ENCODE measurements at regions not wholly inside any gene's neighbourhood (a gene's known extent, or its start where the extent isn't known, plus 50 kb on each side); places are given as distances from the start of the nearest gene placed in this dataset.

- ATAC-seq (ENCODE audit: low read depth in 2 of 2) (no peak), DNase-seq (no peak)
- H3K9me3 ChIP-seq (ENCODE audit: control insufficient read depth in 2 of 2, low read length in 2 of 2), result peaks cover 4 to 8% of the 10 kb centered on the region in 2 experiments
- Mint-ChIP-seq H3K4me1 (peaks cover 4 to 10% (median 6%) of the 10 kb centered on the region in 4 donors), H3K27me3 (no peaks in the 10 kb centered on the region), H3K9me3 (peaks cover 1 to 20% (median 6%) of the 10 kb centered on the region in 7 donors), H3K4me3 (no peak overlapping the region), H3K36me3 (no peaks in the 10 kb centered on the region), H3K27ac (no peak overlapping the region)
- H3K4me3 ChIP-seq (ENCODE audit: low read depth, low read length), result no peak overlapping the region
- H3K4me1 ChIP-seq (ENCODE audit: control insufficient read depth, insufficient read depth, low read length, poor library complexity, severe bottlenecking), result no peaks in the 10 kb centered on the region
- H3K27ac ChIP-seq (ENCODE audit: insufficient read depth, low read length, poor library complexity, severe bottlenecking), result no peak overlapping the region
- H3K27me3 ChIP-seq (ENCODE audit: control insufficient read depth, insufficient read depth, low read length), result no peaks in the 10 kb centered on the region
- no peaks in the 10 kb centered on the region for H3K36me3 ChIP-seq (ENCODE audit: control insufficient read depth, insufficient read depth, low read length)
Observed at GRCh38 chr12:89787763-89788162, 79.1 kb upstream of the ATP2B1 start.

GRCh38 chr12:89786177-89786810 is 77.7 kb upstream of the ATP2B1 start:
- ATAC-seq (ENCODE audit: low read depth in 2 of 2) (no peak), DNase-seq (no peak)
- peaks cover 4 to 14% (median 7%) of the 10 kb centered on the region in 4 donors for H3K4me1 Mint-ChIP-seq
- Histone ChIP-seq H3K4me1 (ENCODE audit: control insufficient read depth, insufficient read depth, low read length, poor library complexity, severe bottlenecking) (no peaks in the 10 kb centered on the region), H3K4me3 (ENCODE audit: low read depth, low read length) (no peak overlapping the region), H3K27me3 (ENCODE audit: control insufficient read depth, insufficient read depth, low read length) (no peaks in the 10 kb centered on the region), H3K27ac (ENCODE audit: insufficient read depth, low read length, poor library complexity, severe bottlenecking) (no peak overlapping the region), H3K9me3 (ENCODE audit: control insufficient read depth in 2 of 2, low read length in 2 of 2) (peaks cover 4 to 8% of the 10 kb centered on the region in 2 experiments), H3K36me3 (ENCODE audit: control insufficient read depth, insufficient read depth, low read length) (no peaks in the 10 kb centered on the region)
- H3K27me3 Mint-ChIP-seq, result no peaks in the 10 kb centered on the region
- H3K9me3 Mint-ChIP-seq, result peaks cover 0 to 20% (median 7%) of the 10 kb centered on the region in 7 donors
- H3K36me3 Mint-ChIP-seq, result no peaks in the 10 kb centered on the region
- H3K27ac Mint-ChIP-seq, result no peak overlapping the region
- H3K4me3 Mint-ChIP-seq, result no peak overlapping the region

GRCh38 chr12:89783359-89784060 is 74.9 kb upstream of the ATP2B1 start:
- Mint-ChIP-seq H3K4me1 (peaks cover 3 to 14% (median 4%) of the 10 kb centered on the region in 4 donors), H3K27ac (peak overlapping the region in 1 of 3 donors; percentile 78), H3K27me3 (no peaks in the 10 kb centered on the region), H3K9me3 (peaks cover 0 to 20% (median 8%) of the 10 kb centered on the region in 7 donors), H3K36me3 (no peaks in the 10 kb centered on the region), H3K4me3 (no peak overlapping the region)
- DNase-seq (no peak), ATAC-seq (ENCODE audit: low read depth in 2 of 2) (no peak)
- Histone ChIP-seq H3K27me3 (ENCODE audit: control insufficient read depth, insufficient read depth, low read length) (no peaks in the 10 kb centered on the region), H3K4me3 (ENCODE audit: low read depth, low read length) (no peak overlapping the region), H3K4me1 (ENCODE audit: control insufficient read depth, insufficient read depth, low read length, poor library complexity, severe bottlenecking) (no peaks in the 10 kb centered on the region), H3K36me3 (ENCODE audit: control insufficient read depth, insufficient read depth, low read length) (no peaks in the 10 kb centered on the region), H3K9me3 (ENCODE audit: control insufficient read depth in 2 of 2, low read length in 2 of 2) (peaks cover 4 to 8% of the 10 kb centered on the region in 2 experiments), H3K27ac (ENCODE audit: insufficient read depth, low read length, poor library complexity, severe bottlenecking) (no peak overlapping the region)

- H3K9me3 Mint-ChIP-seq, result peaks cover 0 to 20% (median 5%) of the 10 kb centered on the region in 7 donors
- H3K27me3 Mint-ChIP-seq, result no peaks in the 10 kb centered on the region
- no peak for DNase-seq
- Histone ChIP-seq H3K4me3 (ENCODE audit: low read depth, low read length) (no peak overlapping the region), H3K4me1 (ENCODE audit: control insufficient read depth, insufficient read depth, low read length, poor library complexity, severe bottlenecking) (no peaks in the 10 kb centered on the region), H3K36me3 (ENCODE audit: control insufficient read depth, insufficient read depth, low read length) (no peaks in the 10 kb centered on the region), H3K27ac (ENCODE audit: insufficient read depth, low read length, poor library complexity, severe bottlenecking) (no peak overlapping the region), H3K27me3 (ENCODE audit: control insufficient read depth, insufficient read depth, low read length) (no peaks in the 10 kb centered on the region), H3K9me3 (ENCODE audit: control insufficient read depth in 2 of 2, low read length in 2 of 2) (peaks cover 4 to 8% of the 10 kb centered on the region in 2 experiments)
- H3K27ac Mint-ChIP-seq, result no peak overlapping the region
- no peaks in the 10 kb centered on the region for H3K36me3 Mint-ChIP-seq
- H3K4me1 Mint-ChIP-seq, result peaks cover 0 to 16% (median 4%) of the 10 kb centered on the region in 4 donors
- H3K4me3 Mint-ChIP-seq, result no peak overlapping the region
- no peak for ATAC-seq (ENCODE audit: low read depth in 2 of 2)
Observed at GRCh38 chr12:89782807-89783206, 74.2 kb upstream of the ATP2B1 start.

GRCh38 chr12:89781946-89782550 is 73.4 kb upstream of the ATP2B1 start:
- Histone ChIP-seq H3K27ac (ENCODE audit: insufficient read depth, low read length, poor library complexity, severe bottlenecking) (no peak overlapping the region), H3K4me1 (ENCODE audit: control insufficient read depth, insufficient read depth, low read length, poor library complexity, severe bottlenecking) (no peaks in the 10 kb centered on the region), H3K9me3 (ENCODE audit: control insufficient read depth in 2 of 2, low read length in 2 of 2) (peaks cover 4 to 8% of the 10 kb centered on the region in 2 experiments), H3K27me3 (ENCODE audit: control insufficient read depth, insufficient read depth, low read length) (no peaks in the 10 kb centered on the region), H3K36me3 (ENCODE audit: control insufficient read depth, insufficient read depth, low read length) (no peaks in the 10 kb centered on the region), H3K4me3 (ENCODE audit: low read depth, low read length) (no peak overlapping the region)
- DNase-seq (no peak), ATAC-seq (ENCODE audit: low read depth in 2 of 2) (no peak)
- Mint-ChIP-seq H3K9me3 (peaks cover 0 to 17% (median 5%) of the 10 kb centered on the region in 7 donors), H3K4me1 (peaks cover 0 to 16% (median 4%) of the 10 kb centered on the region in 4 donors), H3K27ac (no peak overlapping the region), H3K36me3 (no peaks in the 10 kb centered on the region), H3K27me3 (no peaks in the 10 kb centered on the region), H3K4me3 (no peak overlapping the region)

GRCh38 chr12:89781156-89781555 is 72.5 kb upstream of the ATP2B1 start:
- Histone ChIP-seq H3K4me1 (ENCODE audit: control insufficient read depth, insufficient read depth, low read length, poor library complexity, severe bottlenecking) (no peaks in the 10 kb centered on the region), H3K9me3 (ENCODE audit: control insufficient read depth in 2 of 2, low read length in 2 of 2) (peaks cover 0 to 4% of the 10 kb centered on the region in 2 experiments), H3K27me3 (ENCODE audit: control insufficient read depth, insufficient read depth, low read length) (no peaks in the 10 kb centered on the region), H3K36me3 (ENCODE audit: control insufficient read depth, insufficient read depth, low read length) (no peaks in the 10 kb centered on the region), H3K4me3 (ENCODE audit: low read depth, low read length) (no peak overlapping the region), H3K27ac (ENCODE audit: insufficient read depth, low read length, poor library complexity, severe bottlenecking) (no peak overlapping the region)
- peaks cover 0 to 15% (median 5%) of the 10 kb centered on the region in 7 donors for H3K9me3 Mint-ChIP-seq
- H3K27ac Mint-ChIP-seq, result no peak overlapping the region
- H3K27me3 Mint-ChIP-seq, result no peaks in the 10 kb centered on the region
- no peak overlapping the region for H3K4me3 Mint-ChIP-seq
- H3K36me3 Mint-ChIP-seq, result no peaks in the 10 kb centered on the region
- peaks cover 0 to 16% (median 4%) of the 10 kb centered on the region in 4 donors for H3K4me1 Mint-ChIP-seq
- ATAC-seq (ENCODE audit: low read depth in 2 of 2) (no peak), DNase-seq (no peak)

GRCh38 chr12:89779090-89779489 is 70.5 kb upstream of the ATP2B1 start:
- no peaks in the 10 kb centered on the region for H3K27me3 Mint-ChIP-seq
- no peak overlapping the region for H3K4me3 Mint-ChIP-seq
- no peaks in the 10 kb centered on the region for H3K9me3 ChIP-seq (ENCODE audit: control insufficient read depth in 2 of 2, low read length in 2 of 2)
- H3K27me3 ChIP-seq (ENCODE audit: control insufficient read depth, insufficient read depth, low read length), result no peaks in the 10 kb centered on the region
- ATAC-seq (ENCODE audit: low read depth in 2 of 2) (no peak), DNase-seq (no peak)
- H3K9me3 Mint-ChIP-seq, result peaks cover 0 to 6% (median 2%) of the 10 kb centered on the region in 7 donors
- H3K4me3 ChIP-seq (ENCODE audit: low read depth, low read length), result no peak overlapping the region
- H3K36me3 Mint-ChIP-seq, result no peaks in the 10 kb centered on the region
- H3K4me1 ChIP-seq (ENCODE audit: control insufficient read depth, insufficient read depth, low read length, poor library complexity, severe bottlenecking), result no peaks in the 10 kb centered on the region
- peaks cover 0 to 16% (median 4%) of the 10 kb centered on the region in 4 donors for H3K4me1 Mint-ChIP-seq
- no peak overlapping the region for H3K27ac ChIP-seq (ENCODE audit: insufficient read depth, low read length, poor library complexity, severe bottlenecking)
- no peak overlapping the region for H3K27ac Mint-ChIP-seq
- H3K36me3 ChIP-seq (ENCODE audit: control insufficient read depth, insufficient read depth, low read length), result no peaks in the 10 kb centered on the region

Data from CD4-positive, CD25-positive, alpha-beta regulatory T cell (primary cell).